ENCODE measurements at regions not wholly inside any gene's neighbourhood (a gene's known extent, or its start where the extent isn't known, plus 50 kb on each side); places are given as distances from the start of the nearest gene placed in this dataset.

DNA sequence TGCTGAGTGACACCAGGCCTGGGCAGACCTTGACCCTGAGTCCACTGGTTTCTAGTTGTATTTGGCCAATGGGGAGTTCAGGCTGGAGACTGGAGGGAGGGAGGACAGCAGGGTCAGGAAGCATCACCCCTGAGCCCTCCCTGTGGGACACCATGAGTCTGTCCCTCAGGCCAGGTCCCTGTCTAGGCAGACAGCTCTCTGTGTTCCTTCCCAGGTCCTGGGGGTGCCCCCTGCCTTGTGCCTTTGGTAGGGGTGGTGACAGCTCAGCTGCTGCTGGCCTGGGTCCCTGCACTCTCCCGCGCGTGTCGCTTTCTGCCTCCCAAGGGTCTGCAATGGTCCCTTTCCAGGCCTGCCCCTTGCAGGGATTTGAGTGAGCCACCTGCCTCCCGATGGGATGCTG, 125.5 kb downstream of the OLFM1 start:
- intact Hi-C loops (cut with DNase I): no loop called here
- no peak overlapping the region for H3K27ac ChIP-seq
- H3K4me1 ChIP-seq: peaks cover 23% of the 10 kb centered on the region
- no peak for DNase-seq (ENCODE audit: extremely low spot score in 2 of 2)
- TF ChIP-seq POLR2A (IDR thresholded peaks at IDR 0.05): no peak
- TF ChIP-seq POLR2AphosphoS5 (IDR thresholded peaks at IDR 0.05; ENCODE audit: insufficient read depth in 1 of 2, low read depth in 1 of 2): no peak
- TF ChIP-seq, protein P1, sequence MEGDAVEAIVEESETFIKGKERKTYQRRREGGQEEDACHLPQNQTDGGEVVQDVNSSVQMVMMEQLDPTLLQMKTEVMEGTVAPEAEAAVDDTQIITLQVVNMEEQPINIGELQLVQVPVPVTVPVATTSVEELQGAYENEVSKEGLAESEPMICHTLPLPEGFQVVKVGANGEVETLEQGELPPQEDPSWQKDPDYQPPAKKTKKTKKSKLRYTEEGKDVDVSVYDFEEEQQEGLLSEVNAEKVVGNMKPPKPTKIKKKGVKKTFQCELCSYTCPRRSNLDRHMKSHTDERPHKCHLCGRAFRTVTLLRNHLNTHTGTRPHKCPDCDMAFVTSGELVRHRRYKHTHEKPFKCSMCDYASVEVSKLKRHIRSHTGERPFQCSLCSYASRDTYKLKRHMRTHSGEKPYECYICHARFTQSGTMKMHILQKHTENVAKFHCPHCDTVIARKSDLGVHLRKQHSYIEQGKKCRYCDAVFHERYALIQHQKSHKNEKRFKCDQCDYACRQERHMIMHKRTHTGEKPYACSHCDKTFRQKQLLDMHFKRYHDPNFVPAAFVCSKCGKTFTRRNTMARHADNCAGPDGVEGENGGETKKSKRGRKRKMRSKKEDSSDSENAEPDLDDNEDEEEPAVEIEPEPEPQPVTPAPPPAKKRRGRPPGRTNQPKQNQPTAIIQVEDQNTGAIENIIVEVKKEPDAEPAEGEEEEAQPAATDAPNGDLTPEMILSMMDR (IDR thresholded peaks at IDR 0.05): no peak
- no peaks in the 10 kb centered on the region for H3K27me3 ChIP-seq
- H3K9me3 ChIP-seq: no peaks in the 10 kb centered on the region
- H3K4me3 ChIP-seq: no peak overlapping the region
- H3K36me3 ChIP-seq: no peaks in the 10 kb centered on the region

DNA sequence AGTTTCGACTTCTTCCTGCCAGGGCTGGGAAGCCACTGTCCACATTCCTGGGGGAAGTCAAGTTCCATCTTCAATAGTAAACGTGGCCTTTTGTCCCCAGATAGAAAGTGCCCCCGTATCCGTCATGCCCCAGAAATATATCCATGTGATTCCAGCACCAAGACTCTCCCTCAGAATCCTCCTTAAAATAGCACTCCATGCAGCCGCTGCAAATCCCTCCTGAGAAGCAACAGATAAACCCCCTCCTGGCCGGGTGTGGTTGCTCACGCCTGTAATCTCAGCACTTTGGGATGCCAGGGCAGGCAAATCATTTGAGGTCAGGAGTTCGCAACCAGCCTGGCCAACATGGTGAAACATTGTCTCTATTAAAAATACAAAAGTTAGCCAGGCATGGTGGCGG, 126.1 kb downstream of the OLFM1 start:
- Histone ChIP-seq H3K4me1 (peaks cover 25% of the 10 kb centered on the region), H3K27ac (no peak overlapping the region), H3K27me3 (no peaks in the 10 kb centered on the region), H3K4me3 (no peak overlapping the region), H3K36me3 (no peaks in the 10 kb centered on the region), H3K9me3 (no peaks in the 10 kb centered on the region)
- no peak for TF ChIP-seq POLR2A (IDR thresholded peaks at IDR 0.05)
- TF ChIP-seq, protein P1 (IDR thresholded peaks at IDR 0.05): no peak
- no peak for TF ChIP-seq POLR2AphosphoS5 (IDR thresholded peaks at IDR 0.05; ENCODE audit: insufficient read depth in 1 of 2, low read depth in 1 of 2)
- no peak for DNase-seq (ENCODE audit: extremely low spot score in 2 of 2)
- intact Hi-C loops (cut with DNase I): no loop called here

GRCh38 chr9:135214054-135214640, 126.7 kb downstream of the OLFM1 start:
- no peaks in the 10 kb centered on the region for H3K36me3 ChIP-seq
- peaks cover 30% of the 10 kb centered on the region for H3K4me1 ChIP-seq
- H3K9me3 ChIP-seq: no peaks in the 10 kb centered on the region
- no peak for DNase-seq (ENCODE audit: extremely low spot score in 2 of 2)
- no peaks in the 10 kb centered on the region for H3K27me3 ChIP-seq
- no peak overlapping the region for H3K27ac ChIP-seq
- H3K4me3 ChIP-seq: no peak overlapping the region
- intact Hi-C loops (cut with DNase I): no loop called here
- TF ChIP-seq, protein P1 (IDR thresholded peaks at IDR 0.05): no peak
- TF ChIP-seq POLR2A (IDR thresholded peaks at IDR 0.05): no peak
- no peak for TF ChIP-seq POLR2AphosphoS5 (IDR thresholded peaks at IDR 0.05; ENCODE audit: insufficient read depth in 1 of 2, low read depth in 1 of 2)

- peaks cover 30% of the 10 kb centered on the region for H3K4me1 ChIP-seq
- no peak overlapping the region for H3K27ac ChIP-seq
- H3K9me3 ChIP-seq: no peaks in the 10 kb centered on the region
- no peak overlapping the region for H3K4me3 ChIP-seq
- TF ChIP-seq, protein P1 (IDR thresholded peaks at IDR 0.05): no peak
- TF ChIP-seq POLR2A (IDR thresholded peaks at IDR 0.05) (no peak), POLR2AphosphoS5 (IDR thresholded peaks at IDR 0.05; ENCODE audit: insufficient read depth in 1 of 2, low read depth in 1 of 2) (no peak)
- H3K27me3 ChIP-seq: no peaks in the 10 kb centered on the region
- intact Hi-C loops (cut with DNase I): no loop called here
- H3K36me3 ChIP-seq: no peaks in the 10 kb centered on the region
- DNase-seq (ENCODE audit: extremely low spot score in 2 of 2): no peak
Measured at GRCh38 chr9:135214706-135215105, 127.2 kb downstream of the OLFM1 start.

DNA sequence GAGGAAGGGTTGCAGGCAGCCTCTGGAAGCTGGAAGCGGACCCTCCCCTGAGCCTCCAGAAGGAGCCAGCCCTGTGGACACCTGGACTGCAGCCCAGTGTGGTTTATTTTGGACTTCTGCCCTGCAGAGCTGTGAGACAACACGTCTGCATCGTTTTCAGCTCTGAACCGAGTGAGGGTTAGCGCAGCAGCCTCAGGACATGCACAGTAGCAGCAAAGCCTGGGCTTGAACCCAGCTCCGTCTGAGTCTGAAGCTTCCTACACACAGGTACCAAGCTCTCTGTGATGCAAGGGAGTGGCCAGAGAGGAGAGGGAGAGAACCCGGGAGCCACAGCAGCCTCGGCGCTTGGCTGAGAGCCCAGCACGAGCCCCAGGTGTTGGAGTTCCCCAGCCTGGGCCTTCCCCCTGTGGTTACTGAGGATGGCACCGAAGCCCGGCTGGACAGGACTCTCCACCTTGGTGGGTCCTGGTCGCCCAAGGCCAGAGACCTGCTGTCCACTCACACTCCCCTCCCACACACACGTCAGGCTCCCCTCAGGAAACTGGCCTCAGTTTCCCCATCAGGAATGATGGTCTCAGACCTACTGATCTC, 128.2 kb downstream of the OLFM1 start:
- H3K27me3 ChIP-seq: no peaks in the 10 kb centered on the region
- H3K9me3 ChIP-seq: no peaks in the 10 kb centered on the region
- no peak overlapping the region for H3K27ac ChIP-seq
- TF ChIP-seq POLR2A (IDR thresholded peaks at IDR 0.05) (no peak), POLR2AphosphoS5 (IDR thresholded peaks at IDR 0.05; ENCODE audit: insufficient read depth in 1 of 2, low read depth in 1 of 2) (no peak)
- TF ChIP-seq, protein P1 (IDR thresholded peaks at IDR 0.05): no peak
- H3K36me3 ChIP-seq: no peaks in the 10 kb centered on the region
- intact Hi-C loops (cut with DNase I): no loop called here
- H3K4me1 ChIP-seq: peaks cover 30% of the 10 kb centered on the region
- no peak for DNase-seq (ENCODE audit: extremely low spot score in 2 of 2)
- no peak overlapping the region for H3K4me3 ChIP-seq

All from vagina (tissue), 2 donors.